Fibroblast of lung (primary cell): ENCODE measurements at regions not wholly inside any gene's neighbourhood (a gene's known extent, or its start where the extent isn't known, plus 50 kb on each side); places are given as distances from the start of the nearest gene placed in this dataset.

Experiments used
- EZH2 ChIP-seq: IDR thresholded peaks from 2 replicates; pipeline ENCODE4 v1.5.1; 2012; ENCODE audit warnings: low read length, control low read depth, mild to moderate bottlenecking; ENCODE audit errors: missing control alignments
- TF ChIP-seq, protein P1 (sequence below), 2 donors: IDR thresholded peaks in 1 of 2; conservative IDR thresholded peaks in 1 of 2; 1 replicate in 1 of 2; 2 replicates in 1 of 2; pipeline ENCODE4 v1.5.1; 2011 to 2012; ENCODE audit warnings: low read length in 2 of 2, control low read depth in 1 of 2, inconsistent platforms in 1 of 2, low read depth in 1 of 2, mild to moderate bottlenecking in 1 of 2

- TF ChIP-seq, protein P1, sequence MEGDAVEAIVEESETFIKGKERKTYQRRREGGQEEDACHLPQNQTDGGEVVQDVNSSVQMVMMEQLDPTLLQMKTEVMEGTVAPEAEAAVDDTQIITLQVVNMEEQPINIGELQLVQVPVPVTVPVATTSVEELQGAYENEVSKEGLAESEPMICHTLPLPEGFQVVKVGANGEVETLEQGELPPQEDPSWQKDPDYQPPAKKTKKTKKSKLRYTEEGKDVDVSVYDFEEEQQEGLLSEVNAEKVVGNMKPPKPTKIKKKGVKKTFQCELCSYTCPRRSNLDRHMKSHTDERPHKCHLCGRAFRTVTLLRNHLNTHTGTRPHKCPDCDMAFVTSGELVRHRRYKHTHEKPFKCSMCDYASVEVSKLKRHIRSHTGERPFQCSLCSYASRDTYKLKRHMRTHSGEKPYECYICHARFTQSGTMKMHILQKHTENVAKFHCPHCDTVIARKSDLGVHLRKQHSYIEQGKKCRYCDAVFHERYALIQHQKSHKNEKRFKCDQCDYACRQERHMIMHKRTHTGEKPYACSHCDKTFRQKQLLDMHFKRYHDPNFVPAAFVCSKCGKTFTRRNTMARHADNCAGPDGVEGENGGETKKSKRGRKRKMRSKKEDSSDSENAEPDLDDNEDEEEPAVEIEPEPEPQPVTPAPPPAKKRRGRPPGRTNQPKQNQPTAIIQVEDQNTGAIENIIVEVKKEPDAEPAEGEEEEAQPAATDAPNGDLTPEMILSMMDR (conservative IDR thresholded peaks at IDR 0.05 in 1 of 2, IDR thresholded peaks at IDR 0.05 in 1 of 2; ENCODE audit: low read depth in 1 of 2, low read length in 2 of 2): no peak
- no peak for TF ChIP-seq EZH2
Measured at GRCh38 chr10:8360814-8361509, 306.5 kb downstream of the GATA3 start.
